Activated CD4-positive, CD25-positive, alpha-beta regulatory T cell treated with anti-CD3 and anti-CD28 coated beads, Interleukin-2, amount 50 U/mL, for 24 hours (primary cell): ENCODE measurements at regions not wholly inside any gene's neighbourhood (a gene's known extent, or its start where the extent isn't known, plus 50 kb on each side); places are given as distances from the start of the nearest gene placed in this dataset.

Experiments
- ATAC-seq, 2 donors: fragments of 150-1000 bp; cut with Tn5 transposase; one replicate each; pipeline ENCODE4 v1.10.0; 2021; ENCODE audit warnings: mild to moderate bottlenecking in 1 of 2, moderate library complexity in 1 of 2

DNA sequence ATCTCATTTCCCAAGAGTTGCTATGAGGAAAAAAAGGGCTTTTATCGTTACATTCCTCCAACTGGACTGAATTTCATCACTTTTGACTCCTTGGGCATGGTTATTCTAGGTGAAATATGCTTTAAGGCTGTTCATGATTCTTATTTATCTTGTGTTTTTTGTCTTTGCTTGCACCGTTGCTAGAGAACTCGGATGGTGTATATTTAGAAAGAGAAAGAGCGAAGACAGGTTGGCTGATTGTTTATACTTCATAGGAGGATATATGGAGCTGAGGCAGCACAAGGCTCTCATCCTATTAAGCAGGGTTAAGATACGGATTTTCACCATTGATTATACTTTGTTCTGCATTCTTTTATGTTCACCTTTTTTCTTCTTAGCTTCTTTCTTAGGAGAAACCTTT is 94.9 kb upstream of the GEMIN8 start:
- ATAC-seq, result no peak

DNA sequence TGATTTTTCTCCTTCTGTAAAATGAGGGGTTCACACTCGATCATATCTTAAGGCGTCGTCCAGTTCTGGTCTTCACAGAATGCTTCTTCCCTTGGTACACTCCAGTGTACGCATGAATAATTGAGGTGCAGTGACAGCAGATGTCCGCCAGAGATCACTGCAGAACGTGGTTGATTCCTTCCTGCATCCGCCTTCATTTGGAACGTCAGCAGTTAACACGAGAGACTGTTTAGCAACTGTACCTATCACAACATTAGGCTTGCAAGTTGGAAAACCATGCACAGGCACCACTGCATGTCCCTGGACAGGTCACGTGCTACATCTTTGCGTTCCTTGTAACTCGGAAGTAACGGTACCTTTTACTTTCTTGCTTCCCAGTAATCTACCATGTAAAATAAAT is 66.0 kb upstream of the GEMIN8 start:
- peak; percentile 17 to 46 for ATAC-seq

DNA sequence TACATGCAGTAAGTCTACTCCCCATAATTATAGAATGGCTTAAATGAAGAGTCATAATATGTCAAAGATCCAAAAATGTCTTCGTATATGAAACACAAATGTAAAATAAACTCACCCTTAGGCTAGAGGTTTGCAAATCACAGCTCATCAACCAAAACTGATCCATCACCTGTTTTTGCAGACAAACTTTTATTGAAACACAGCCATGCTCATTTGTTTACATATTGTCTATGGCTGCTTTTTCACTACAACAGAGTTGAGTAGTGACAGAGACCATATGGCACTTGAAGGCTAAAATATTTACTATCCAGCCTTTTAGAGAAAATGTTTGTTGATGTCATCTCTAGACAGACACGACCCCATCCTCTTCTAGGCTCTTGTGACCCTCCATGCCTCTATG is 64.5 kb upstream of the GEMIN8 start:
- ATAC-seq, result no peak

DNA sequence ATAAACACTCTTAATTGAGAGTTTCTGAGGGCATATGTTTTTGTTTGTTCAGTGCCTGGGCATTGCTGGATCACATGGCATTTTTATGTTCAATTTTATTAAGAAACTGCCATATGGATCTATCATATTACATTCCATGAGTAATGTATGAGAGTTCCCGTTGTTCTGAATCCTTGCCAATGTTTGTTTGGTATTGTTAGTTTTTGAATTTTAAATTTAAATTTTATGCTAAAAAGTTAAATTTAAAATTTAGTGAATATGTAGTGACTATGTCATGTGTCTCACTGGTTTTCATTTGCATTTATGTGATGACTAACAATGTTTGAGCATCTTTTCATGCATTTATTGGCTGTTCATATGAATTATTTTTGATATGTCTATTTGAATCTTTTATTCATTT is 54.8 kb upstream of the GEMIN8 start:
- ATAC-seq, result no peak

DNA sequence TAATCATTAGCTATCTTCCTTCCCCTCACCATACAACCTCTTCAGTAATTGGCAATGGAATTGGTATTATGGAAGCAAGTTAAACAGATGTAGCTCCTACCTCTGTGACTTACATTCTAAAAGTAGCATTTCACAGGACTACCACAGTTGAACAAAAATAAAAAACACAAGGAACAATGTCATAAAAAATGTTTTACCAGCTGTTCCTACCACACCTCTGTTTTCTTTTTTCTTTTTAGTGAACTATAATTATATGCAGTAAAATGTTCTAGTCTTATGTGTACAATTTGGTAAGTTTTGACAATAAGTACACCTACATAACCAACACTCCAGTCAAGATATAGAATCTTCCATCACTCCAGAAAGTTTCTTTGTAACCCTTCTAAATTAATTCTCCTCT is 54.1 kb upstream of the GEMIN8 start:
- no peak for ATAC-seq

DNA sequence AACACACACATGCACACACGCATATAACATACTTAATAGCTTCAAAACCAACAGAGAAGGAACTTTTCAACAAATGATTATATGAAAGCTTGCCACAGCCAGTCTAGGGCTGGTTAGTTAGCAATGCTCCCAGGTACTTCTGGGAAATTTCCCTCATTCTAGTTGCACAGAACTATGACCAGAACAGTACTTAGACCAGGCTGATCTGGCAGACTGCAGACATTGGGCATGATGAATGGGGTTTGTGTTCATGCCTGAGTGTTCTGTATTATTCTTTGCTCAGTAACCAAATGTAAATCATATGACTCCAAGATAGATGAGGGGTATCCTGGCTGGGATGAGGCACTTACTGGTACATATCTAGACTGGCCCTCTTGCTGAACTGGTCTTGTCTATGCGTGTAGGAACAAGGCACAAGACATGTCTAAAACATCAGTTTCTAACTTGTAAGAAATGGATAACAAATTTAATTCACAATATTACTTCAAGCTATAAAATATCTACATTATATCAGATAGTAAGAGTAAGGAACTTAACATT is 50.3 kb upstream of the GEMIN8 start:
- no peak for ATAC-seq
